K562 (cell line): ENCODE measurements at regions not wholly inside any gene's neighbourhood (a gene's known extent, or its start where the extent isn't known, plus 50 kb on each side); places are given as distances from the start of the nearest gene placed in this dataset.

Experiments used
- ATAC-seq: fragments of 200-7000 bp; cut with Tn5 transposase; 3 replicates; pipeline ENCODE4 v1.9.1; 2020; ENCODE audit warnings: moderate library complexity
- BruUV-seq: library from RNA; stranded (reverse); fragments of 400-500 nt; replicated peaks from 2 replicates; lab custom pipeline; 2021; lab: Mats Ljungman, UMichigan
- CTCF ChIA-PET: fragments of 300-600 bp; formaldehyde crosslinking; extraction: SDS; loops from one replicate; lab custom pipeline; 2021; ENCODE audit warnings: low intra/inter-chr PET ratio; lab: Yijun Ruan, JAX
- POLR2A ChIA-PET: fragments of 300-600, 350-650 bp; sonication (Branson Sonifier 250); formaldehyde crosslinking; extraction: SDS; loops from one replicate; lab custom pipeline; 2021; ENCODE audit warnings: antibody characterized with exemption, inconsistent platforms; lab: Yijun Ruan, JAX
- DNase-seq, 4 experiments: peaks; one replicate each; pipeline versions ENCODE4 v3.0.0 to v3.0.0-alpha.2; 2011 to 2018; ENCODE audit warnings: low spot score in 3 of 4, mixed read lengths in 3 of 4; ENCODE audit errors: extremely low read depth in 1 of 4
- FAIRE-seq: peaks from 2 replicates; lab custom pipeline; 2011; peaks lifted over from hg19 to GRCh38; lab: Jason Lieb, UNC
- H2AFZ ChIP-seq: 2 replicates; pipeline ENCODE4 v1.6.0; 2011; ENCODE audit warnings: low read depth, low read length, control low read depth, inconsistent platforms
- H3K27ac ChIP-seq: fragments of 200-600 bp; 3 replicates; pipeline ENCODE4 v1.8.0; 2011; ENCODE audit warnings: low read depth, mild to moderate bottlenecking, control low read depth, inconsistent platforms, low read length, moderate library complexity, mixed read lengths; ENCODE audit errors: extremely low read depth
- H3K27me3 ChIP-seq, 2 experiments: fragments of 300-600 bp in 1 of 2; 2 replicates in 1 of 2; 3 replicates in 1 of 2; pipeline versions ENCODE4 v1.6.0 to v1.8.0; 2011; ENCODE audit warnings: inconsistent platforms in 2 of 2, low read length in 2 of 2, mild to moderate bottlenecking in 1 of 2, mixed read lengths in 1 of 2, moderate library complexity in 1 of 2; ENCODE audit not compliant: control insufficient read depth in 2 of 2, insufficient read depth in 2 of 2
- H3K36me3 ChIP-seq: fragments of 300-600 bp; 3 replicates; pipeline ENCODE4 v1.8.0; 2011; ENCODE audit warnings: mild to moderate bottlenecking, low read length, inconsistent platforms; ENCODE audit not compliant: control insufficient read depth, insufficient read depth
- H3K4me1 ChIP-seq, 2 experiments: fragments of 200-600 bp in 1 of 2; replicated peaks in 1 of 2; 2 replicates in 1 of 2; 3 replicates in 1 of 2; pipeline versions ENCODE4 v1.5.1 to v1.8.0; 2011; ENCODE audit warnings: inconsistent platforms in 2 of 2, low read length in 2 of 2, mild to moderate bottlenecking in 1 of 2, mixed read lengths in 1 of 2, moderate library complexity in 1 of 2; ENCODE audit not compliant: control insufficient read depth in 2 of 2, insufficient read depth in 2 of 2
- H3K4me2 ChIP-seq: 2 replicates; pipeline ENCODE4 v1.6.1; 2011; ENCODE audit warnings: low read length, control low read depth, inconsistent platforms, mixed read lengths; ENCODE audit not compliant: insufficient read depth
- H3K4me3 ChIP-seq: fragments of 200-600 bp; sonication (generic), shearing (Covaris generic); 2 replicates; pipeline ENCODE4 v1.5.1; 2016; ENCODE audit warnings: control low read depth, inconsistent platforms
- H3K79me2 ChIP-seq: fragments of 200-600 bp; 3 replicates; pipeline ENCODE4 v1.8.0; 2011; ENCODE audit warnings: low read length, inconsistent platforms; ENCODE audit not compliant: control insufficient read depth, insufficient read depth
- H3K9ac ChIP-seq, 2 experiments: 2 replicates each; pipeline versions ENCODE4 v1.6.0 to v1.6.1; 2011; ENCODE audit warnings: low read depth in 2 of 2, low read length in 2 of 2, control low read depth in 1 of 2, inconsistent platforms in 1 of 2, mild to moderate bottlenecking in 1 of 2, mixed read lengths in 1 of 2; ENCODE audit not compliant: insufficient read depth in 1 of 2
- H3K9me1 ChIP-seq: one replicate; pipeline ENCODE4 v1.6.0; 2011; ENCODE audit warnings: inconsistent platforms, mild to moderate bottlenecking, low read length, moderate library complexity; ENCODE audit not compliant: control insufficient read depth, insufficient read depth
- H3K9me3 ChIP-seq: replicated peaks from 2 replicates; pipeline ENCODE4 v1.5.1; 2011; ENCODE audit warnings: low read depth, low read length, inconsistent platforms; ENCODE audit not compliant: control insufficient read depth, insufficient read depth
- H4K20me1 ChIP-seq: replicated peaks from 2 replicates; pipeline ENCODE4 v1.6.1; 2011; ENCODE audit warnings: low read length, inconsistent platforms, mixed read lengths; ENCODE audit not compliant: control insufficient read depth, insufficient read depth
- ATF7 ChIP-seq: fragments of 450-650 bp; IDR thresholded peaks from 2 replicates; pipeline ENCODE4 v1.7.1; 2014; ENCODE audit warnings: mild to moderate bottlenecking, moderate library complexity
- CSDE1 ChIP-seq, 2 experiments: fragments of 450-650 bp; IDR thresholded peaks; 2 replicates each; pipeline ENCODE4 v1.6.1; 2016; ENCODE audit warnings: mild to moderate bottlenecking in 1 of 2
- FOSL1 ChIP-seq: fragments of 200-800 bp; sonication (Bioruptor generic); conservative IDR thresholded peaks from 2 replicates; pipeline ENCODE4 v1.6.1; 2016; ENCODE audit warnings: missing genetic modification characterization, missing compliant biosample characterization
- HDGF ChIP-seq: fragments of 450-650 bp; IDR thresholded peaks from 2 replicates; pipeline ENCODE4 v1.6.1; 2016
- IRF2 ChIP-seq: sonication (generic); formaldehyde crosslinking; IDR thresholded peaks from 2 replicates; pipeline ENCODE4 v1.8.1; 2022; ENCODE audit warnings: mild to moderate bottlenecking, missing genetic modification reagents
- NCOA1 ChIP-seq: fragments of 450-650 bp; IDR thresholded peaks from 2 replicates; pipeline ENCODE4 v1.6.1; 2016; ENCODE audit warnings: low read depth
- PHB ChIP-seq: fragments of 250-450 bp; sonication (Bioruptor Pico); IDR thresholded peaks from 2 replicates; pipeline ENCODE4 v1.5.0; 2021
- RFX5 ChIP-seq: IDR thresholded peaks from 2 replicates; pipeline ENCODE4 v1.6.1; 2011; ENCODE audit warnings: low read depth, mild to moderate bottlenecking, improper control_type of control experiment, low read length
- TCF7L2 ChIP-seq: fragments of 150-350 bp; IDR thresholded peaks from 2 replicates; pipeline ENCODE4 v1.6.1; 2016; ENCODE audit warnings: low read depth, mild to moderate bottlenecking, low read length, moderate library complexity
- U2AF2 ChIP-seq: fragments of 200-400 bp; formaldehyde crosslinking; optimal IDR thresholded peaks from 2 replicates; pipeline ENCODE3; 2017; ENCODE audit warnings: low read depth, mild to moderate bottlenecking, low read length
- ZBTB1 ChIP-seq: sonication (generic); formaldehyde crosslinking; IDR thresholded peaks from 2 replicates; pipeline ENCODE4 v1.8.1; 2023; ENCODE audit warnings: missing genetic modification reagents, low read depth, mild to moderate bottlenecking, borderline replicate concordance
- ZFP30 ChIP-seq: fragments of 250-450 bp; sonication (Bioruptor Pico); IDR thresholded peaks from 2 replicates; pipeline ENCODE4 v1.8.0; 2022; ENCODE audit warnings: moderate library complexity, mild to moderate bottlenecking, inconsistent platforms, borderline replicate concordance
- WGBS: fragments of 100-300 bp; shearing (Covaris generic); methylation state at CpG from one replicate; pipeline ENCODE4 v1.1.6; 2016; ENCODE audit warnings: low coverage, mixed read lengths; ENCODE audit not compliant: insufficient coverage; ENCODE audit errors: missing lambda C conversion rate; 5-methylcytosine and 5-hydroxymethylcytosine counted together
- in situ Hi-C: fragments of 300-500 bp; cut with MboI; formaldehyde crosslinking; loops from 4 replicates; pipeline ENCODE4 v1.15.0; 2018; ENCODE audit warnings: inconsistent platforms, mixed read lengths
- intact Hi-C: fragments of 100-400 bp; cut with micrococcal nuclease; formaldehyde crosslinking; loops from 2 replicates; pipeline ENCODE4 v1.14.2; 2022
- TF ChIP-seq, protein P1 (sequence below): sonication (generic); formaldehyde crosslinking; IDR thresholded peaks from 2 replicates; pipeline ENCODE4 v1.8.0; 2022; ENCODE audit warnings: missing genetic modification reagents, mild to moderate bottlenecking, moderate library complexity, borderline replicate concordance
- TF ChIP-seq, protein P2 (sequence below): fragments of 250-450 bp; sonication (Bioruptor Pico); IDR thresholded peaks from 2 replicates; pipeline ENCODE4 v1.8.0; 2022; ENCODE audit warnings: moderate library complexity, mild to moderate bottlenecking, inconsistent platforms
- TF ChIP-seq, protein P3 (sequence below): fragments of 450-650 bp; formaldehyde crosslinking; IDR thresholded peaks from 2 replicates; pipeline ENCODE4 v1.4.0; 2020; ENCODE audit warnings: mild to moderate bottlenecking, moderate library complexity

GRCh38 chr22:47884775-47885174, 1122.3 kb downstream of the TBC1D22A start:
- no TSS peak for BruUV-seq
- DNase-seq (no peak), FAIRE-seq (no peak)

More at GRCh38 chr22:47884775-47885174, 1122.3 kb downstream of the TBC1D22A start:
- in situ Hi-C loops (no loop called here), intact Hi-C loops (no loop called here)
- Histone ChIP-seq H2AFZ (no peak overlapping the region), H3K27ac (no peak overlapping the region), H3K27me3 (no peaks in the 10 kb centered on the region), H3K79me2 (no peaks in the 10 kb centered on the region), H3K36me3 (no peaks in the 10 kb centered on the region), H4K20me1 (no peaks in the 10 kb centered on the region), H3K9ac (no peak overlapping the region), H3K4me2 (no peak overlapping the region), H3K9me1 (no peaks in the 10 kb centered on the region), H3K4me1 (no peaks in the 10 kb centered on the region), H3K9me3 (no peaks in the 10 kb centered on the region), H3K4me3 (no peak overlapping the region)
- TF ChIP-seq IRF2 (CRISPR knock-in tag) (no peak), RFX5 (no peak), ZFP30 (CRISPR knock-in tag) (no peak), ZBTB1 (CRISPR knock-in tag) (no peak), ATF7 (no peak), HDGF (no peak), FOSL1 (tag) (no peak), PHB (CRISPR knock-in tag) (no peak), CSDE1 (IDR thresholded peaks at IDR 0.05) (no peak), TCF7L2 (no peak), U2AF2 (no peak), NCOA1 (no peak)
- TF ChIP-seq, protein P1, sequence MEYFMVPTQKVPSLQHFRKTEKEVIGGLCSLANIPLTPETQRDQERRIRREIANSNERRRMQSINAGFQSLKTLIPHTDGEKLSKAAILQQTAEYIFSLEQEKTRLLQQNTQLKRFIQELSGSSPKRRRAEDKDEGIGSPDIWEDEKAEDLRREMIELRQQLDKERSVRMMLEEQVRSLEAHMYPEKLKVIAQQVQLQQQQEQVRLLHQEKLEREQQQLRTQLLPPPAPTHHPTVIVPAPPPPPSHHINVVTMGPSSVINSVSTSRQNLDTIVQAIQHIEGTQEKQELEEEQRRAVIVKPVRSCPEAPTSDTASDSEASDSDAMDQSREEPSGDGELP (CRISPR knock-in tag): no peak
- TF ChIP-seq, protein P2, sequence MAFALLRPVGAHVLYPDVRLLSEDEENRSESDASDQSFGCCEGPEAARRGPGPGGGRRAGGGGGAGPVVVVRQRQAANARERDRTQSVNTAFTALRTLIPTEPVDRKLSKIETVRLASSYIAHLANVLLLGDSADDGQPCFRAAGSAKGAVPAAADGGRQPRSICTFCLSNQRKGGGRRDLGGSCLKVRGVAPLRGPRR (CRISPR knock-in tag): no peak
- TF ChIP-seq, protein P3, sequence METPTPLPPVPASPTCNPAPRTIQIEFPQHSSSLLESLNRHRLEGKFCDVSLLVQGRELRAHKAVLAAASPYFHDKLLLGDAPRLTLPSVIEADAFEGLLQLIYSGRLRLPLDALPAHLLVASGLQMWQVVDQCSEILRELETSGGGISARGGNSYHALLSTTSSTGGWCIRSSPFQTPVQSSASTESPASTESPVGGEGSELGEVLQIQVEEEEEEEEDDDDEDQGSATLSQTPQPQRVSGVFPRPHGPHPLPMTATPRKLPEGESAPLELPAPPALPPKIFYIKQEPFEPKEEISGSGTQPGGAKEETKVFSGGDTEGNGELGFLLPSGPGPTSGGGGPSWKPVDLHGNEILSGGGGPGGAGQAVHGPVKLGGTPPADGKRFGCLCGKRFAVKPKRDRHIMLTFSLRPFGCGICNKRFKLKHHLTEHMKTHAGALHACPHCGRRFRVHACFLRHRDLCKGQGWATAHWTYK (CRISPR knock-in tag): no peak
- CTCF ChIA-PET: no interaction called here
- POLR2A ChIA-PET: no interaction called here
- WGBS: 82% methylated on average over 13 of the region's 14 CpGs
- no peak for ATAC-seq
